GM19023 (cell line): ENCODE measurements at regions not wholly inside any gene's neighbourhood (a gene's known extent, or its start where the extent isn't known, plus 50 kb on each side); places are given as distances from the start of the nearest gene placed in this dataset.

Source experiments
- ATAC-seq: cut with Tn5 transposase; IDR thresholded peaks from one replicate; pipeline ENCODE4 v1.9.1; 2021; ENCODE audit warnings: mild to moderate bottlenecking, moderate library complexity; ENCODE audit not compliant: unreplicated experiment

DNA sequence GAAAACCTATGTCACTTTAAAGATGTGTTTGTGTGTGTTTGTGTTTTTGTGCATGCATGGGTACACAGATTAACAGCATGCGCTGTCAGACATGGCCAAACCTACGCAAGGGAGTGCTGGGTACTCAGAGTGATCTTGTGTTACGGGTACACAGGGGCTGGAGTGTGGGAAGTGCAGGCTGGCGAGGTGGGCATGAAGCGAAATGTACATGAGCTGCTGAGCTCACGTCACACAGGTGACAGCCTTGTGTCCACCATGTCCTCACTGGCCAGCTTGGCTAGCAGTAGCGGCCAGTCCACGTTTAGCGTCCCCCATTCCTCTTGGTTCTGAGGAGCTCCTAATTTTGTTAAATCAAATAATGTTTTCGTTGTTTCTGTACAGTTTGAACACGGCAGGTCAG is 979.7 kb upstream of the TMEM132C start:
- no peak for ATAC-seq

DNA sequence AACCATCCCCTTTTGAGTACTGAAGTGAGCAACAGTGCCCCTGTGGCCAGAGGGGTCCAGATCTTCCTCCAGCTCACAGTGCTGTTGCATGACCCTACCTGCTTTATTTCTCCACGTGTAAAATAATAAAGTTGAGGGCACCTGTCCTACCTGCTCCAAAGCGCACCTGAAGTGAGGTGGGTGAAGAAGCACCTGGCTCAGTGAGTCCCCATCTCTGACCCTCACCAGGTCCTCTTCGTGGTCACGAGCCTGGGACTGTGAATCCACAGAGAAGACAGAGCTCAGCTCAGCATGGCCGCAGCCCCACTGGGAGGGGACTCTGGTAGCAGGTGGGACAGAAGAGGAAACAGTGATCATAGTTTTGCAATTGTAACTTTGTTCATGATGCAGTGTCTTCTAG is 976.7 kb upstream of the TMEM132C start:
- no peak for ATAC-seq

DNA sequence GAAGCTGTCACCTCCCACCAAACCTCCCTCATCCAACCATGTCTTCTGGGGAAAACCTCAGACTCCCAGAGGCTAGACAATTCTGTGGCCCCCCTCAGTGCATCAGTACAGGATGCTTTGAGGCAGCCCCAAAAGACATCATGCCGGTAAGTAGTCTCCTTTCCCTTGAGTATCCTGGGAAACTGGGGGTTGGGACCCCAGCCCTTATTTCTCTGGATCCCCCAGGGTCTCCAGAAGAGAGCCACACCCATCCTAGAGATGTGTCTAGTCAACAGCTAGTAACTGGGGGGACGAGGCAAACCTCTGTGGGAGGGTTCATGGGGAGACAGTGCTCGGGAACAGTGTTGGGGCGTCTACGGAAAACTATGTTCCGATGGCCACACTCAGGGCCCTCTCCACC is 974.2 kb upstream of the TMEM132C start:
- no peak for ATAC-seq

DNA sequence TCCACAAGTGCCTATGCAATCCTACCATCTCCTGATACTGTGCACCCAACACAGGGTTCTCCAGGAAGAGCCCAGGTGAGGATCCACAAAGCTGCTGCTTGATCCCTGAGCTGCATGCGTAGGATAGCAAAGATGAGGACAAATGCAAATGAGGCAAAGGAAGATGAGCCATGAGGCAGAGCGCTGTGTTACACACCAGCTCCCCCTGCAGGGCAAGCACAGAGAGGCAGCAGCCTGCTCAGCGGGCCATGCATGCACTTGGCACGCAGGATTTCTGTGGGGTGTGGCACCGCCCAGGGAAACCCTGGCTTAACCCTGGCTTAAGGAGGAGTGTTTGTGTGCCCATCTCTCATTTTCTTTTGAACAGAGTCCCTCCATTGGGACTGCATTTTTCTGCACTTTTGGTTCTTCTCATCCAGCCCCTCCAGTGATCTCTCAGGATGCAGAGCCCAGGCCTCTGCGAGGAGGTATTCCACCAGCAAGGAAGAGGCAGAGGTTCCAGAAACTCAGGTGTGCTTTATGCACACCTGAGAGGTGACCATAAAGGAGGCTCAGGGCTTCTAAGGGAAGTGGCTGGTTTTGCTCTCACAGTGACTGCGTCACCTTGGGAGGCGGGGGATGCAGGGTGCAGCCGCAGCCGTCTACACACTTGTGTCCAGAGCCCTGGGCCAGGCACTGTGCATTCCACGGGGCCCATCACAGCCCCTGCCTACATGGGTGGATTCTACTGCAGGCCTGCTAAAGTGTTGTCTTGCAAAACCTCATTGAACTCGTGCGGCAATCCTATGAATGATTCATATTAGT is 973.3 kb upstream of the TMEM132C start:
- ATAC-seq, result no peak

DNA sequence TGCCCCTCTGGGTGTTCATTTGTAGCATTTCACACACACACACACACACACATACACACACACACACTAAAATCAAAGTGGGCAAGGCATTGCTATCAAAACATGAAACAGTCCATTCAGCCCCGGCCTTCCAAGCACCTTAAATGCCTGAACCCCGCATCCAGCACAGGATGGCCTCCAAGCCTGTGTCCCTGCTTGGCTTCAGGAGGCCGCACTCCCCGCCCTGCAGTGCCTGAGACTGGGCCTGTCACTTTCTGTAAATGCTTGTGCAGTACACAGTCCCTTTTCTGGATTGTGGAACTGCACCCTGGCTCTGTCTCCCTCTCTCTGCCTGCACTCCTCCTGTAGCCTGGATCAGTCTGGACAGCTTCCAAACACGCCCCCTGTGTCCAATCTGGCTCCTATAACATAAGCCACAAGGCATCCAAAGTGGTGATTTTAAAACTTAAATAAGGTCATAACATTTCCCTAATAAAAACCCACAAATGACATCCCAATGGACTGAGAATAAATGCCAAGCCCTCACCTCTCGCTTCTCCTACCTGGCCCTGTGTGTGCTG is 972.2 kb upstream of the TMEM132C start:
- ATAC-seq, result no peak

DNA sequence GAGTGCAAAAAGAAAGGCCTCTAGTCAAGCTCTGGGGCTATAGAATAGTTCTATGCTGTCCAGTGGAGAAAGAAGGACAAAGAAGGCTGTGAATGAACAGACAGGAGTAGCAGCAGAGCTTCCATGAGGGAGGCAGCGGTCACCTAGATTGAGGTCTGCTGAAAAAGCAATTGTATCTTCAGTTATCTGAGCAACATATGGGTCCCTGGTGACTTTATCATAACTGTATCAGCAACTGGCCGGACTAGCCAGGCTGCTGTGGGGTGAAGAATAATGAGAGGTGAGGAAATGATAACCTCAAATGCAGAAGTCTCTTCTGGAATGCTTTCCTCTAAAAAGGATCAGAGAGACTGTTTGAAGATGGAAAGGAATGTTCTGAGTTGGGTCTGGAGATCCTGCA is 971.3 kb upstream of the TMEM132C start:
- no peak for ATAC-seq

DNA sequence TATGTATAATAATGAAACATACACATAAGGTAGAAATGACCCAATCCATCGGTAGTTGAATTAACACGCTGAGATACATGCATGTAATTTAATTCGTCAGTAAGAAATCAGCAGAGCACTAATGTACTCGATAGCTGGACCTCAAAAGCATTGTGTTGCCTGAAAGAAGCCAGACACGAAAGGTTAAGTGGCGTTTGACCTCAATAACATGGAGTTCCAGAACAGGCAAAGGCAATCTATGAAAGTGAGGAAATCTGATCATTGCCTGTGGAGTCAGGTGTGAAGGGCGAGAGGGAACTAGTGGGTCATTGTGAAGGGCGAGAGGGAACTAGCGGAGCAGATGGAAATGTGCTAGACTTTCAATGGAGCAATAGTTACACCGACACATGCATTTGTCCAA is 970.4 kb upstream of the TMEM132C start:
- no peak for ATAC-seq

DNA sequence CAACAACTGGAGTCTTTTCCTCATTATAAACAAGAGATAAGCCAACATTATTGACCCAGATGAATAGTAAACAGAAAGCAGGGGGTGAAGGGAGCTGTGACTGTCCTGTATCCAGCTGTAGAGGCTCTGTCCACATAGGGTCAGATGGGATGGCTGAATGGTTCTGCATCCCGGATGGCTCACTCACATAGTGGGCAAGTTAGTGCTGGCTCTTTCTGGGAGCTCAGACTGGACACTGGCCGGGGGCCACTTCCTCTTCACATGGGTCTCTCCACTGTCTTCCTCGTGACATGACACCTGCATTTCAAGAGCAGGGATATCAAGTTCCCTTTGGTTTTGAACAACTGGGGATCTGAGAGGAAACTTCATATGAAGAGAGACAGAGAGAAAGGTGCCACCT is 969.6 kb upstream of the TMEM132C start:
- ATAC-seq, result no peak

DNA sequence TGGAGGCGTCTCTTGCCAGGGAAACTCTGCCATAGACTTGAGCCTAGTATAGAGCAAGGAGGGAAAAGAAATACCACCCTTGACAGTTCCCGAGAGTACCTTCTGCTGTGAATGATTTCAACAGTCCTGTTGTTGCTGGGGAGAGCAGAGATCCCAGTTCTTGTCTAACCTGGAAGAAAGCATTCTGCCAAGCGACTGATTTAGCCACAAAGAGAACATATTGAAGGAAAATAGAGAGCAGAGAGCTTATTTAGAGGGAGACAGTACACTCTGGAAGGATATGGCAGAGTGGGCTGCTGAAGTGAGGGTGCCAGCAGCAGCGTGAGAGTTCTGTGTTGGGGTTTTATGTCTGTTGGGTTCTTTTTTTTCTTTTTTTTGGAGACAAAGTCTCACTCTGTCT is 966.9 kb upstream of the TMEM132C start:
- no peak for ATAC-seq

DNA sequence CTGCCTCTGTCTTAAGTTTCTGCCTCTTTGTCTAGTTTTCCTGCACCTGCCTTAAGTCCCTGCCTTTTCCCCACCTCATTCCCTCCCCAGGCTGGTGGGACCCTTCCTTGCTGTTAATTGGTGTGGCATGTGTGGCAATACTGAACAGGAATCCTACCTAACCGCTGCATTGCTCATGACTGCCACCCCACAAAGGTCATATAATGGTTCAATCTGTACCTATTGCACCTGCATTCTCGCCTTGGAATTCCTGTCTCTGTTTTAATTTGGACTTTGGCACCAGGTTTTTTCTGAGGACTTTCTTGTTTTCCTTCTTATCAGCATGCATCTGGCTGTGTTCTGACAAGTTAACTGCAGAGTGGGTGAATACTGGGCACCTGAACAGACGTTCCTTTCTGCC is 966.2 kb upstream of the TMEM132C start:
- ATAC-seq, result no peak

DNA sequence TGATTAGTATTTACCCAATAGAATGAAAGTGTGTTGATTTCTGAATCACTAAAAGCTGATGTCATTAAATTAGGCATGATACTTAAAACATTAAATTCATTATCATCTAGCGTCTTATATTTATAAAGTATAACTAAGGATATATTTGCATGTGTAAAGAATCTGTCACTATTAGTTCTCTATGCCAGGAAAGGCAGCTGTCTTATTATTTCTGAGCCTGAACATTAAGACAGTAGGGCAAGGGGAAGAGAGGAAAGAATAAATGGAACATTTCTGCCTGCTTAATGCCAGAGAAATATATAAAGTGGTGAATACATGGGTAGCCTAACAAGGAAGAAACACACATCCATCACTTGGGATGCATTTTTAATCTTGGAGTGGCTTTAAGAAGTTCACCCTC is 965.1 kb upstream of the TMEM132C start:
- no peak for ATAC-seq

DNA sequence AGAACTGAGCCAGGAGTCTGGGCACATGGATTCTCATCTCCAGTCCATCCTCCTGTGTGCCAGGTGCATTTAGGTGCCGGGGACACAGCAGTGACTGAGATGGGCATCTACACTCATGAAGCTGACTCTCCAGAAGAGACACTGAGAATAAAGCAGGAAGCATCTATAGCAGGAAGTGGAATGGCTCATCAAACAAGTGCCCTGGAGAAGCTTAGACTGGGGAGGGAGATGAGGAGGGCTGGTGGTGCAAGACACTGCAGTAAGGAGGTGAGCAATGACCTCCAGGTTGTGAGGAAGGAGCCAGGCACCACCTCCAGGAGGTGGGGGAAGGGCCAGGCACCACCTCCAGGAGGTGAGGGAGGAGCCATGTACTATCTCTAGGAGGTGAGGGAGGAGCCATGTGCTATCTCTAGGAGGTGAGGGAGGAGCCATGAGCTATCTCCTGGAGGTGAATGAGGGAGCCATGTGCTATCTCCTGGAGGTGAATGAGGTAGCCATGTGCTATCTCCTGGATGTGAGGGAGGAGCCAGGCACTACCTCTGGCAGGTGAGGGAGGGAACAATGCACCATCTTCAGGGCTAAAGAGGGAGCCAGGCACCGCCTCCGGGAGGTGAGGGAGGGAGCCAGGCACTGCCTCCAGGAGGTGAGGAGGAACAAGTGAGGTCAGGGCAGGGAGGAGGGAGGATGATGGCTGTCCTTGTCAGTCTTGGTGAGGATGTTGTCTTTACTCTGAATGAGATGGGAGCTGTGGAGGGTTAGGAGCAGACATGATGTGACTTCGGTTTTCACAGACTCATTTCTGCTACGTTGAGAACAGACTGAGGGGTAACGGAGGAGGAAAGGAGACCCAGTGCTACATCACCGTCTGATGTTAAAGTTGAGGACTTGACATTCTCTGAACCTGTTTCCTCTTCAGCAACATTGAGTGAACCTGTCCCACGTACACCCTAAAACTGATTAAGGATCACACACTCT is 961.9 kb upstream of the TMEM132C start:
- ATAC-seq, result no peak

DNA sequence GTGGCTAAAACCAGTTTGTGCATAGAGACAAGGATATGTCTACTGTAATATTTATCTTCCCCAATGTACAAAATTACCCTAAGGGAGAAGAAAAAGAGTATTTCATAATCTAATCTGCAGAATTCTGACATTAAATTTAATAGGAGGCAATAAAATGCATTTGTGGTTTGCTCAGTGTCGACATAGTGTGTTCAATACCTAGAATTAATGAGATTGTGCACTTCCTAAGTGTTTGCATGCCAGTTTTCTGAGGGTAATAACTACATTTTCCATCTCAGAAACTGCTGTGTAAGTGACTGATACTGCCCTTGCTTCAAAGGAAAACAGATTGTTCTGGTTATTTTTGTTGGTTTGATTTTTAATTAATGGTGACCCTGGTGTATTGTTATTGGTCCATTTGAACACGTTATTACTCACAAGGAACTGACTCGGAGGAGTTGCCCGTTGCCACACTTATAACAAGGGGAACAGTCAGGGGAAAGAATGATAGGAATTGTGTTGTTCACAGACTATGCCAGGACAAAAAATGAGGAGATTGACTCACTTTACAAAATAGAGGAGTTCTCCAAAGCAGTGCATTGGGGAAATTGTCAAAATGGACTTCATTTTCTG is 960.3 kb upstream of the TMEM132C start:
- no peak for ATAC-seq

DNA sequence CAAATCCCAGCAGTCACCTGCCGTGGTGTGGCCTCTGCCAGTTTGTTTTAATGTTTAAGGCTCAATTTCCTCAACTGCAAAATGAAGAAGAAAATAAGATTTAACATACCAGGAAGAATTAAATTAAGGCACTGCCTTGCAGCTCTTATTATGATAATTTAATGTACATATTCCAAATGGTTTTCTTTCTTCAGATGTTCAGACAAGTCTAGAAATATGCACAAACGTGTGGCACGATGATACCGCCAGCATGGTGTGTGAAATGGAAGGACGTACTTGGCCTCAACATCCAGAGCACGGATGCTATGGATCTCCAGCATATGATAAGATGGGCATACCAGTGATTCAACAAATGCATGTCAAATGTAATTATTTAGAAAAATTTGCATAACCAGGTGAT is 959.4 kb upstream of the TMEM132C start:
- no peak for ATAC-seq

DNA sequence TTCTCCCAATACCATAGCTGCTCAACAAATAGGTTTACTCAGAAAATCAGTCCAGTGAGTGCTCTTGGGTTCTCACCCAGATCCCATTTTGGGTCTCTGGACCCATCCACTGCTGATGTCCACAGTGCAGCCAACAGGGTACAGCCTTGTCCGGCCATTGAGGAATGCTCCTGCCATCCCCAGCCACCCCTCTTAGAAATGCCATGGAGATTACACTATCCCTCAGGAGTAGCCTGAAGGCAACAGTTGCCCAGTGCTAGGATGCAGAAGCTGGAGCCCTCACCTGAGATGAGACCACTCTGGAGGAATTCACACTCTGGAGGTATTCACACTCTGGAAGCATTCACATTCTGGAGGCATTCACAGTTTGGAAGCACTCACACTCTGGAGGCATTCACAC is 958.8 kb upstream of the TMEM132C start:
- no peak for ATAC-seq

DNA sequence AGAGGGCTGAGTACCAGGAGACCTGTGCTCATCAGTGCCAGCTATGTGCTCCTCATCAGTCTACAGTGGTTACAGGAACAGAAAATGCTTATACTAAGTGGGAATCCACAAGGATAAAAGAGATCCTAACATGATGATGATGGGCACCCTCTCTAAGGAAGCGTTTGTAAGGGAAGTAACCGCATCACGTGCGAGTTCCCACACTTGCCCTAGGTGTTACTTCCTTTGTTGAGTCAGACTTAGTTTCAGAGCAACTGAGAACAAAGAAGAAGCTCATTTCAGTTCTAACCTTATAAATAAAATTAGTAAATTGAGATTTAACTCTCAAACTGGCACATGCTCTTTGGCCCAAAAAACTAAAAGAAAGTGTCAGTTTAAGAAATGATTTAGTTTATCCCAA is 956.4 kb upstream of the TMEM132C start:
- ATAC-seq, result no peak

DNA sequence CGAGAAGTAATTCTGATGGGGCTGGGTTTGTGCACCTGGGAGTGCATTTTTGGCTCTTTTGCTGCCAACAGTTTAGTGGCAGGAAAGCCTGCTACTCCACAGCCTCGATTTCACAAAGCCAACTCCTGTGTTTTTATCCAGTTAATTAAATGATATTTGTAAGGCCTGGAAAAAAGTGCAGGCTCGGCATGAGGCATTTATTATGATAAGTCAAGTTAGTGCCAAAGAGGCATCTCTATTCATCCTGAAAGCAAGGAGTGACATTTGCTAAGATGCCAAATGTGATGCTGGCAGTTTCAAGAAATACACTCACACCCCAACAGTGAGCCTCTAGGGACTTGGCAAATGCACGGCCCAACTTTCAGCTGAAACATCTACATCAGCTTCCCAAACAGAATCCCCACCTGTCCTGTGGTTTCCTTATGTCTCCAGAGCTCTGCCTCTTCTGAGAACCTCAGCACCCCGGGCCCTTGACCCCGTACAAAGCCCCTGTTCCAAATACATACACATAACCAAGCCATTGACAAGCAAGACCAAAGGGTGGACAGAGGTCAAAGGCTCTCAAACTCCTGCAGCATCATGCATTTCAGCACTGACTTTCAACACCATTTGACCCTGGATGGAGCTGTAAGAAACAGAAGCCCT is 955.1 kb upstream of the TMEM132C start:
- no peak for ATAC-seq

DNA sequence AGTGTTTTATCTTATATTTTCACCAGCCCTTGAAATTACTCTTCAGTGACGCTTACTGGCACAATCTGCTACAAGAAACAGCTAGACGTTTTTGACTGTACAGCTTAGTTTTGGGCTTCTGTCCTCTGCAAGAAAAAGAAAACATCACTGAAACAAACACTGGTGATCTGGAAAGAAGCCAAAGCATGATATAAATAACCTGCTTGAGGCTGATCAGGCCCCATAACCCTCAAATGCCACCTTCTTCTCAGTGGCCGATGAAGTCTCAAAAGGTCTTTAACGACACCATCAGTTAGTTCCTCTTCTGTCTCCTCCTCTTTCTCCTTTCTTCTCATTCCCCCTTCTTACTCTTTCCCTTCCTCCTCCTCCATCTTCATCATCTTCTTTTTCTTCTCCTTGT is 942.3 kb upstream of the TMEM132C start:
- no peak for ATAC-seq

DNA sequence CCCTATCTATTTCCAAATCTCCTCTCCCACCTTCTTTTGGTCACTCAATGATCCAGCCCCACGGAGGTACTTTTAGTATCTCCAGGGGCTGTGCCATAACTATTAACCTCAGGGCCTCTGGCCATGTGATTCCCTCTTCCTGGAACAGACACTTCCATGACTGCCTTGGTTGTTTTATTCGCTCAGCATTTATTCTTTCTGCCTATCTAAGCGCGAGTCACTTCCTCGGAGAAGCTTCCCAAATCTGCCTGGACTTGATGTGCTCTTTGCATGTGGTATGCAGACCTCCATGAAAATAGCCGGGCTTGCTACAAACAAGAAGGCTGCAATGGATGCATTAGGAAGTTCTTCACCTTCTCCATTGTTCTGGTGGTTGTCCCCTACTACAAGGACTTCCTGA is 939.0 kb upstream of the TMEM132C start:
- no peak for ATAC-seq

DNA sequence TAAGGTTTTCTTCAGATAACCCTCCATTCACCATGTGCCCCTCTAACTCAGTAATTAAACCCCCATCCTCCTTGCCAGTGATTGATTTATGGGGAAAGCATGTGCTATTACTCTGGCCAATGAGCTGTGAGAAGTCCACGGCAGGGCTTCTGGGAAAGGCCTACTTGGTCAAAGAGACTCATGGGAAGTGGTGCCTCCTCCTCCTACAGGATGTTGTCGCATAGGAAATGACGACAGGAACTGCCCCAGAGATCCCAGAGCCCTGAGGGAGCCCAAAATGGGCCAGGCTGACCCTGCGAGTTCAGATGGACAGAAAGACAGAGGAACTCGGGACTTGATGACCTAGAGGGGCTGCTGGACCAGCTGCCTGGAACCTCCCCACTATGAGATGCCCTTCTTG is 938.1 kb upstream of the TMEM132C start:
- ATAC-seq, result no peak

DNA sequence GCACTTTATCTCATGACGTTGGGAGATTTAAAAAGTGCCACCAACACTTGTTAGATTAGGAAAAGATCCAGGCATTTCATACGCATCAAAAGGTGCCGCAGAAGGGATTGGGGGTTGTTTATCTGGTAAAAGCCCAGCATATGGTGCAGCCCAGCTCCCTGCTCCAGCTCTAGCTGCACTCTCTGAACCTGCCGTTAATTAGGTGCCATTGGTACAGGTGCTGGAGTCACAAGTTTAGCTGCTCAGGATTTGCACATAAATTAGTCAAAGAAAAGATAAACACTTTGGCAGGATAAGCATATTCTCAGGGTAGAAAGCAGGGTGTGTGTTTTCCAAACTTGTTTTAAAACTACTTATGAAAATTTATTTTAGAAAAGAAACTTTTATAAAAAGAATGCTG is 932.6 kb upstream of the TMEM132C start:
- no peak for ATAC-seq
